ENCODE measurements at regions not wholly inside any gene's neighbourhood (a gene's known extent, or its start where the extent isn't known, plus 50 kb on each side); places are given as distances from the start of the nearest gene placed in this dataset.

DNA sequence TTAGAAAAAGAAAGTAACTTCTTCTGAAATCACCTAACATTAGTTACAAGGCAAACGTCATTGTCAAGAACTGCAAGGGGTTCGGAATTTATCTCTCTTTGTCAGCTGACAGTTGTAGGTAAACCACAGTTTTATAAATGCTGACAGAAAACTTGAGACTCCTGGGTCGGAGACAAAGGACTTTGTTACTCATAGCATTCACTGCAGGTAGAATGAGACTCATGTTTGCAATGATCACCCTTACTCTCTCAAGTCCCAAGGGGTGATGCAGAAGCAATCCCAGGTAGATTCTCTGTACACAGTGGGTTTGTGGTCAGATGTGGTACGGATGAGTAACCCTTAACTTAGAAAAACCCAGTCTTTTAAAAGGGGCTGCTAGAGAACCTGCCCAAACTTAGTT lies 757.8 kb downstream of the TRIB2 start:
- TF ChIP-seq, protein P1, sequence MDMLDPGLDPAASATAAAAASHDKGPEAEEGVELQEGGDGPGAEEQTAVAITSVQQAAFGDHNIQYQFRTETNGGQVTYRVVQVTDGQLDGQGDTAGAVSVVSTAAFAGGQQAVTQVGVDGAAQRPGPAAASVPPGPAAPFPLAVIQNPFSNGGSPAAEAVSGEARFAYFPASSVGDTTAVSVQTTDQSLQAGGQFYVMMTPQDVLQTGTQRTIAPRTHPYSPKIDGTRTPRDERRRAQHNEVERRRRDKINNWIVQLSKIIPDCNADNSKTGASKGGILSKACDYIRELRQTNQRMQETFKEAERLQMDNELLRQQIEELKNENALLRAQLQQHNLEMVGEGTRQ (IDR thresholded peaks at IDR 0.05; ENCODE audit: low read length) = no peak
- TF ChIP-seq, protein P2, sequence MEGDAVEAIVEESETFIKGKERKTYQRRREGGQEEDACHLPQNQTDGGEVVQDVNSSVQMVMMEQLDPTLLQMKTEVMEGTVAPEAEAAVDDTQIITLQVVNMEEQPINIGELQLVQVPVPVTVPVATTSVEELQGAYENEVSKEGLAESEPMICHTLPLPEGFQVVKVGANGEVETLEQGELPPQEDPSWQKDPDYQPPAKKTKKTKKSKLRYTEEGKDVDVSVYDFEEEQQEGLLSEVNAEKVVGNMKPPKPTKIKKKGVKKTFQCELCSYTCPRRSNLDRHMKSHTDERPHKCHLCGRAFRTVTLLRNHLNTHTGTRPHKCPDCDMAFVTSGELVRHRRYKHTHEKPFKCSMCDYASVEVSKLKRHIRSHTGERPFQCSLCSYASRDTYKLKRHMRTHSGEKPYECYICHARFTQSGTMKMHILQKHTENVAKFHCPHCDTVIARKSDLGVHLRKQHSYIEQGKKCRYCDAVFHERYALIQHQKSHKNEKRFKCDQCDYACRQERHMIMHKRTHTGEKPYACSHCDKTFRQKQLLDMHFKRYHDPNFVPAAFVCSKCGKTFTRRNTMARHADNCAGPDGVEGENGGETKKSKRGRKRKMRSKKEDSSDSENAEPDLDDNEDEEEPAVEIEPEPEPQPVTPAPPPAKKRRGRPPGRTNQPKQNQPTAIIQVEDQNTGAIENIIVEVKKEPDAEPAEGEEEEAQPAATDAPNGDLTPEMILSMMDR (IDR thresholded peaks at IDR 0.05; ENCODE audit: control extremely low read depth in 1 of 3, insufficient read depth in 1 of 3, low read depth in 1 of 3, low read length in 3 of 3) = no peak
- TF ChIP-seq SP1 (IDR thresholded peaks at IDR 0.05; ENCODE audit: low read depth, low read length) = no peak
- TF ChIP-seq BACH1 (IDR thresholded peaks at IDR 0.05; ENCODE audit: low read length) = no peak
- TF ChIP-seq KDM4A (IDR thresholded peaks at IDR 0.05; ENCODE audit: low read depth, low read length, severe bottlenecking) = no peak
- no peak for TF ChIP-seq BCL11A (IDR thresholded peaks at IDR 0.05; ENCODE audit: low read depth in 2 of 2, low read length in 2 of 2)
- TF ChIP-seq RXRA (IDR thresholded peaks at IDR 0.05; ENCODE audit: insufficient read depth, low read depth, low read length) = no peak
- TF ChIP-seq, protein P3, sequence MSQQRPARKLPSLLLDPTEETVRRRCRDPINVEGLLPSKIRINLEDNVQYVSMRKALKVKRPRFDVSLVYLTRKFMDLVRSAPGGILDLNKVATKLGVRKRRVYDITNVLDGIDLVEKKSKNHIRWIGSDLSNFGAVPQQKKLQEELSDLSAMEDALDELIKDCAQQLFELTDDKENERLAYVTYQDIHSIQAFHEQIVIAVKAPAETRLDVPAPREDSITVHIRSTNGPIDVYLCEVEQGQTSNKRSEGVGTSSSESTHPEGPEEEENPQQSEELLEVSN (IDR thresholded peaks at IDR 0.05) = no peak
- no peak for TF ChIP-seq CHD2 (IDR thresholded peaks at IDR 0.05; ENCODE audit: low read length)
- 78% methylated on average over 4 of the region's 4 CpGs; no CpG with 5 or more reads in 1 of the 2 experiments for WGBS, 2 experiments (ENCODE audit: extremely low coverage in 1 of 2, insufficient coverage in 1 of 2, insufficient read length in 1 of 2, insufficient replicate concordance in 2 of 2, low coverage in 1 of 2, low lambda C conversion rate in 2 of 2, missing lambda C conversion rate in 1 of 2)
- DNase-seq (ENCODE audit: low read depth in 1 of 2, low spot score in 2 of 2) (no peak), FAIRE-seq (no peak)
- Histone ChIP-seq H3K23ac (ENCODE audit: insufficient read length) (no peak overlapping the region), H3K56ac (replicated peaks; ENCODE audit: insufficient read length, low read depth, low read length) (no peak overlapping the region), H2AK5ac (ENCODE audit: low read depth, low read length) (no peak overlapping the region), H4K8ac (ENCODE audit: extremely low read depth, insufficient read depth, low read length) (no peak overlapping the region), H4K91ac (replicated peaks; ENCODE audit: insufficient read length, low read length) (no peak overlapping the region), H3K23me2 (ENCODE audit: low read depth, low read length) (no peaks in the 10 kb centered on the region), H3K27ac (ENCODE audit: low read depth, low read length) (no peak overlapping the region), H2BK120ac (replicated peaks; ENCODE audit: low read depth, low read length) (no peak overlapping the region), H3K4me1 (replicated peaks in 1 of 4; ENCODE audit: control insufficient read depth in 3 of 4, insufficient read depth in 4 of 4, low read length in 3 of 4) (no peaks in the 10 kb centered on the region), H2BK20ac (ENCODE audit: low read length) (no peak overlapping the region), H2AFZ (ENCODE audit: low read length) (no peak overlapping the region), H3K79me1 (ENCODE audit: low read depth, low read length) (no peaks in the 10 kb centered on the region), H3K9me3 (ENCODE audit: insufficient read depth in 2 of 2, low read depth in 1 of 2, low read length in 1 of 2) (peaks cover 6% of the 10 kb centered on the region in 2 experiments; a peak in 2 of 4 replicates), H3K27me3 (replicated peaks in 1 of 4; ENCODE audit: control insufficient read depth in 3 of 4, extremely low read depth in 1 of 4, insufficient read depth in 3 of 4, low read length in 3 of 4) (peaks cover 0 to 1% (median 0%) of the 10 kb centered on the region in 4 experiments; a peak in 1 of 7 replicates), H2BK5ac (ENCODE audit: low read depth, low read length) (no peak overlapping the region), H4K5ac (ENCODE audit: insufficient read length, low read depth, low read length) (no peak overlapping the region), H3K18ac (ENCODE audit: extremely low read depth, low read length) (no peak overlapping the region), H3K9ac (replicated peaks in 1 of 4; ENCODE audit: extremely low read depth in 1 of 4, low read depth in 3 of 4, low read length in 3 of 4) (no peak overlapping the region), H3K4ac (replicated peaks; ENCODE audit: insufficient read length, low read depth, low read length) (no peak overlapping the region), H3K36me3 (ENCODE audit: control insufficient read depth in 2 of 4, insufficient read depth in 4 of 4, low read length in 3 of 4) (no peaks in the 10 kb centered on the region), H3K79me2 (ENCODE audit: control insufficient read depth in 1 of 2, insufficient read depth in 2 of 2, low read length in 2 of 2) (no peaks in the 10 kb centered on the region), H3K4me3 (ENCODE audit: extremely low read depth in 1 of 4, insufficient read depth in 2 of 4, low read depth in 3 of 4, low read length in 4 of 4) (no peak overlapping the region), H4K20me1 (replicated peaks in 1 of 2; ENCODE audit: control insufficient read depth in 1 of 2, insufficient read depth in 2 of 2, low read length in 2 of 2) (no peaks in the 10 kb centered on the region), H3K14ac (ENCODE audit: insufficient read length) (no peak overlapping the region), H2BK12ac (ENCODE audit: low read depth, low read length) (no peak overlapping the region), H2BK15ac (ENCODE audit: low read length) (no peak overlapping the region), H3K4me2 (ENCODE audit: insufficient read depth in 1 of 2, low read depth in 2 of 2, low read length in 2 of 2) (no peak overlapping the region)
- POLR2A ChIA-PET (ENCODE audit: partially characterized antibody) = no interaction called here
- CTCF ChIA-PET (ENCODE audit: partially characterized antibody) = no interaction called here

Data from H1 (cell line).